ENCODE measurements at regions not wholly inside any gene's neighbourhood (a gene's known extent, or its start where the extent isn't known, plus 50 kb on each side); places are given as distances from the start of the nearest gene placed in this dataset.

- Histone ChIP-seq H3K36me3 (no peaks in the 10 kb centered on the region), H3K27me3 (no peaks in the 10 kb centered on the region), H3K4me1 (no peaks in the 10 kb centered on the region), H3K27ac (no peak overlapping the region), H3K9me3 (peaks cover 0 to 4% (median 0%) of the 10 kb centered on the region in 4 donors), H3K4me3 (no peak overlapping the region)
- DNase-seq: no peak
- intact Hi-C loops (cut with DNase I): no loop called here
- 13% methylated on average over 1 of the region's 1 CpG for WGBS (ENCODE audit: insufficient coverage, low coverage, low lambda C conversion rate, missing lambda C conversion rate)
- TF ChIP-seq CTCF (IDR thresholded peaks at IDR 0.05) (no peak), POLR2A (IDR thresholded peaks at IDR 0.05) (no peak)
- no peak for ATAC-seq
Observed at GRCh38 chr13:90171649-90172048, 1175.8 kb upstream of the MIR17HG start.

- Histone ChIP-seq H3K9me3 (peaks cover 0 to 4% (median 0%) of the 10 kb centered on the region in 4 donors), H3K4me3 (no peak overlapping the region), H3K4me1 (no peaks in the 10 kb centered on the region), H3K27me3 (no peaks in the 10 kb centered on the region), H3K27ac (no peak overlapping the region), H3K36me3 (no peaks in the 10 kb centered on the region)
- TF ChIP-seq CTCF (IDR thresholded peaks at IDR 0.05) (no peak), POLR2A (IDR thresholded peaks at IDR 0.05) (no peak)
- WGBS (ENCODE audit: insufficient coverage, low coverage, low lambda C conversion rate, missing lambda C conversion rate): 29% methylated on average over 1 of the region's 1 CpG
- ATAC-seq (no peak), DNase-seq (no peak)
- intact Hi-C loops (cut with DNase I): no loop called here
Observed at GRCh38 chr13:90177512-90177911, 1170.0 kb upstream of the MIR17HG start.

GRCh38 chr13:90184355-90184754 is 1163.1 kb upstream of the MIR17HG start:
- no peak for TF ChIP-seq POLR2A (IDR thresholded peaks at IDR 0.05)
- H3K9me3 ChIP-seq: no peaks in the 10 kb centered on the region
- no peaks in the 10 kb centered on the region for H3K27me3 ChIP-seq
- WGBS (ENCODE audit: insufficient coverage, low coverage, low lambda C conversion rate, missing lambda C conversion rate): 29% methylated on average over 1 of the region's 1 CpG
- no peak overlapping the region for H3K27ac ChIP-seq
- H3K4me3 ChIP-seq: no peak overlapping the region
- H3K36me3 ChIP-seq: no peaks in the 10 kb centered on the region
- no peaks in the 10 kb centered on the region for H3K4me1 ChIP-seq
- DNase-seq (no peak), ATAC-seq (no peak)
- intact Hi-C loops (cut with DNase I): no loop called here

GRCh38 chr13:90185734-90186133 is 1161.8 kb upstream of the MIR17HG start:
- Histone ChIP-seq H3K4me3 (no peak overlapping the region), H3K27ac (no peak overlapping the region), H3K4me1 (no peaks in the 10 kb centered on the region), H3K27me3 (no peaks in the 10 kb centered on the region), H3K36me3 (no peaks in the 10 kb centered on the region), H3K9me3 (no peaks in the 10 kb centered on the region)
- DNase-seq (no peak), ATAC-seq (no peak)
- no peak for TF ChIP-seq CTCF (IDR thresholded peaks at IDR 0.05)
- TF ChIP-seq POLR2A (IDR thresholded peaks at IDR 0.05): no peak
- intact Hi-C loops (cut with DNase I): no loop called here

- DNase-seq (no peak), ATAC-seq (no peak)
- Histone ChIP-seq H3K4me3 (no peak overlapping the region), H3K9me3 (no peaks in the 10 kb centered on the region), H3K36me3 (no peaks in the 10 kb centered on the region), H3K27me3 (no peaks in the 10 kb centered on the region), H3K4me1 (no peaks in the 10 kb centered on the region), H3K27ac (no peak overlapping the region)
- intact Hi-C loops (cut with DNase I): no loop called here
- WGBS (ENCODE audit: insufficient coverage, low coverage, low lambda C conversion rate, missing lambda C conversion rate): 50% methylated on average over 5 of the region's 5 CpGs
- TF ChIP-seq CTCF (IDR thresholded peaks at IDR 0.05) (no peak), POLR2A (IDR thresholded peaks at IDR 0.05) (no peak)
Observed at GRCh38 chr13:90187478-90188350, 1159.8 kb upstream of the MIR17HG start.
